ENCODE measurements at regions not wholly inside any gene's neighbourhood (a gene's known extent, or its start where the extent isn't known, plus 50 kb on each side); places are given as distances from the start of the nearest gene placed in this dataset.

- no peak for DNase-seq (ENCODE audit: low read depth in 1 of 2, low spot score in 1 of 2)
Observed at GRCh38 chr9:80946496-80947170, 742.7 kb downstream of the TLE1 start.

- DNase-seq (ENCODE audit: low read depth in 1 of 2, low spot score in 1 of 2): no peak
Observed at GRCh38 chr9:80945436-80945835, 743.9 kb downstream of the TLE1 start.

- DNase-seq (ENCODE audit: low read depth in 1 of 2, low spot score in 1 of 2): no peak
Observed at GRCh38 chr9:80937645-80938044, 751.7 kb downstream of the TLE1 start.

GRCh38 chr9:80934095-80934494 lies 755.3 kb downstream of the TLE1 start:
- no peak for DNase-seq (ENCODE audit: low read depth in 1 of 2, low spot score in 1 of 2)

DNA sequence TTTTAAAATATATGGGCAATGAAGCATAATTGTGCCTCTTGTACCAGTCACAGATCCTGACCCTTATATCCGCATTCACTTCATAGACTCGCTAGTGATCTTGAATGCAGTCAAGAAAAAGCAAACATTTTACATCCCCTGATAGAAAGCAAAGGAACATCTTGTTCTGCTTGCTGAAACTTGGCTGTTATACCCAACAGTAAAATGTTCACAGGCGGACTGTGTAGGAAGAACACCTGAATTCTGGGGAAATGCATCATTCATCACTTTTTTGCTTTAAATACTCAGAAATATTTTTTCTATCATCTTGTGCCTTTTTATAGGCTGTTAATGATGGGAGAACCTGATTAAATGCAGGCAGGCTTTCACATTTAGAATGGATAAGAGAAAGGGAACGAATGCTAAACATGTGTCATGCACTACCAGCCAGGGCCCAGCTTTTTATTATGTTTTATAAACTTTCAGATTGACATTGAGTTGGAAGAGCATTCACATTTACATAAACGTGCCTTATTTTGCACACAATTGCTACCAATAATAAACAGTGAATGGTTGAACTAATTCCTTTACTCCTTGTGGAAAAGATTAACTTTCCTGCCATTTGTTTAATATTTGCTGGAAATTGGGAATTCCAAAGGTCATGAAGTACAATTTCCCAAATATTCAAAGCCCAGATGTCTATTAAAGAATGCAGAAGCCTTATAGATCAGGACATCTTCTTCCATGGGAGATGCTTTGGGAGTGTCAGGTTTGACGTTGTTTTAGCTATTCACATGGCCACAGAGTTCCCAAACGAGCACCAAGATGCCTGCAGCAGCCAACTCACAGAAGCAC lies 756.2 kb downstream of the TLE1 start:
- DNase-seq (ENCODE audit: low read depth in 1 of 2, low spot score in 1 of 2): no peak

GRCh38 chr9:80932181-80932580 lies 757.2 kb downstream of the TLE1 start:
- DNase-seq (ENCODE audit: low read depth in 1 of 2, low spot score in 1 of 2): no peak

- no peak for DNase-seq (ENCODE audit: low read depth in 1 of 2, low spot score in 1 of 2)
Observed at GRCh38 chr9:80931163-80931562, 758.2 kb downstream of the TLE1 start.

DNA sequence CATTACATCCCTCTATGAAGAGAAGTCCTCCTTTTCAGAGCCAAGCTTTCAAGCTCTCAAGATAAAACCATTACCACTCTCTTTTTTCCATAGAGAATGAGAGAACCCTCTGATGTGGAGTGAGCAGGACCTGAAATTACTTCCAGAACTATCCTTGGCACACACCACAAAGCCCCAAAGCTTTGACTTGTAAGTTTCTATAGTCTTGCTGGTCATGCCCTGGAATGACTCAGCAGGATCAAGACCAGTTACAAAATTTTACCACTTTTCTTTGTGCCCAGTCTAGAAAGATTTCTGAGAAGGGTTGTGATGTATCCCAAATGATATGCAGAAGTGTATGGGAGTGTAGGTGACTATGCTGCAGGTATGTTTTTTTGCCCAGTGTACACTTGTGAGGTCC lies 760.6 kb downstream of the TLE1 start:
- no peak for DNase-seq (ENCODE audit: low read depth in 1 of 2, low spot score in 1 of 2)

GRCh38 chr9:80926611-80927010 lies 762.7 kb downstream of the TLE1 start:
- no peak for DNase-seq (ENCODE audit: low read depth in 1 of 2, low spot score in 1 of 2)

DNA sequence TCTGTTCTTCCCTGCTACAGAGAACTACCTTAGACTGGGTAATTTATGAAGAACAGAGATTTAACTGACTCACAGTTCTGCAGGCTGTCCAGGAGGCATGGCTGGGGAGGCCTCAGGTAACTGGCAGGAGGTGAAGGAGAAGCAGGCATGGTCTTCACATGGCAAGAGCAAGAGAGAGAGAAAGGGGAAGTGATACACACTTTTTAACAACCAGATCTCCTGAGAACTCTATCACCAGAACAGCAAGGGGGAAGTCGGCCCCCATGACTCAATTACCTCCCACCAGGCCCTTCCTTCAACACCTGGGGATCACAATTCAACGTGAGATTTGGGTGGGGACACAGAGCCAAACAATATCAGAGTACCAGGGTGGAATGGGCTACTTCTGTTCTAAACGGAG lies 766.8 kb downstream of the TLE1 start:
- no peak for DNase-seq (ENCODE audit: low read depth in 1 of 2, low spot score in 1 of 2)

DNA sequence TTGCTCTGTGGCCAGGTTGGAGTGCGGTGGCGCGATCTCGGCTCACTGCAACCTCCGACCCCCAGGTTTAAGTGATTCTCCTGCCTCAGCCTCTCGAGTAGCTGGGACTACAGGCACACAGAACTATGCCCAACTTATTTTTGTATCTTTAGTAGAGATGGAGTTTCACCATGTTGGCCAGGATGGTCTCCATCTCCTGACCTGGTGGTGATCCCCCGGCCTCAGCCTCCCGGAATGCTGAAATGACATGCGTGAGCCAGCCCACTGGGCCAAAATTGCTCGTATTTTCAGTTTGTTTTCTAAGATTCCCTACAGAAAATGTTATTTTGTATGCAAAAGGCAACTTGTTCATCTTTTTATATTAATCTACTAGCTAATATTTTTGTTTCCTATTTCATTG lies 782.6 kb downstream of the TLE1 start:
- no peak for DNase-seq (ENCODE audit: low read depth in 1 of 2, low spot score in 1 of 2)

- DNase-seq (ENCODE audit: low read depth in 1 of 2, low spot score in 1 of 2): no peak
Observed at GRCh38 chr9:80899208-80899607, 790.1 kb downstream of the TLE1 start.

DNA sequence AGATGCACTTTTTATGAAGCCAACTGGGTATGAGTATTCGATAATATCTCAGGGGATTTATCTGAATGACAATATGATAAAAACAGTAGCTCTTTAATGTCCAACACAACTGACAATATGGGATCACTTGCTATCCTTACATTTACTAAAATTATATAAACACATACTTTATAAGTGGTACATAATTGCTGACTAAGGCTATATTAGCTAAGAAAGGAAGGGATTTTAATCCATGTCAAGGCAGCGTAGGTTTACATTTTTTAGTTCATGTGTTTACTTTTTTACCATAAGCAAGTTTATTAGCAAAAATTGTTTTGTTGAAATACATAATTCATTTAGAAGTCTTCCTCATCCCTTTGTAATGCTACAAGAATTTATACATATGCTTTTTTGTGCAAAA lies 796.2 kb downstream of the TLE1 start:
- DNase-seq (ENCODE audit: low read depth in 1 of 2, low spot score in 1 of 2): no peak

DNA sequence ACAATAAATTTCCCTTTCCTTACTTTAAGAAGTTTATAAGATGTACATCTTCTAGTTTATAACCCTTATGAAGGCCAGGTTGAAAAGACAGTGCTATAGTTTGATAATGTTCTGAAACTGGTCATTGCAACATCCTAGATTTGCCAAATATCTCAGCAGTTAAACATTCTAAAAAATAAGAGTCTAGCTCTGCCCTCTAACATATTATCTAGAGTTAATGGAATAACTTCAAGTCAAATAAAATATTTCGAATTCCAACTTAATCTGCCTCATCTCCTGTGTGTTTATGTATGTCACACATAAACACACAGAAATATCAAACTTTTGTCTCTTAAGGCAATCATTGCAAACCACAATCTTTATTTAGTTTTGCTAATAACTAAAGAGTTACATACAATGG lies 796.6 kb downstream of the TLE1 start:
- no peak for DNase-seq (ENCODE audit: low read depth in 1 of 2, low spot score in 1 of 2)

DNA sequence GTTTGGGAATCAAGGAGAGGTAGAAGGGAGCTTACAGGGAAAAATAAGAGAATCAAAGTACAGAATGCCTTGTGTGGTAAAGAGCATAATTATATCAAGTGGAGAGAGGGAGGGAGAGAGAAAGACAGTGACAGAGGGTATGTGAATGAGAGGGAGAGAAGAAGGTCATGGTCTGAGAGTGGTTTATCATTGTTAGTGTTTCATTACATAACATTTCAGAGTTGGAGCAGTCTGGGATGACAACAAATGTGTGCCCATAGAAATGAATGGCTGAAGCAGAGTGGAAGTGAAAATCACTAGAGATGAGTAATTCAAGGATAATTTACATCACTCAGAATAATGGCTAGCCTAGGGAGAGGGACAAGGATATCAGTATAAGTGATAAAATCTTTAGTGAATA lies 799.2 kb downstream of the TLE1 start:
- no peak for DNase-seq (ENCODE audit: low read depth in 1 of 2, low spot score in 1 of 2)

DNA sequence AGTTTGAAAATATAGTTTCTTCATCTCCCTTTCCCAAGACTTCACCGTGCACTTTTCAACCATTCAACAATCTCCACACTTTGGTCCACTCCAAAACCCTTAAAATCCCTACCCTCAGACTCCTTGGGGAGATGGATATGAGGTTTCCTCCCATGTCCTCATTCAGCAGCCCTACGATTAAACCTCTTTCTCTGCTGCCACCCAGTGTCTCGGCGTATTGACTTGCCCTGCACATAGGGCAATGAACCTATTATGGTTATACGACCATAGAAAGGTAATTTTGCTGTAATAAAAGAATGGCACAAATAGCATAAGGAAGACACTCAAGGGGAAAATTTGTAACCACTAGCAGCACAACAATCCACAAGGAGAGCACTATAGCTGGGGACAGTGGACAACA lies 803.5 kb downstream of the TLE1 start:
- DNase-seq (ENCODE audit: low read depth in 1 of 2, low spot score in 1 of 2): no peak

- no peak for DNase-seq (ENCODE audit: low read depth in 1 of 2, low spot score in 1 of 2)
Observed at GRCh38 chr9:80883826-80884579, 805.3 kb downstream of the TLE1 start.

DNA sequence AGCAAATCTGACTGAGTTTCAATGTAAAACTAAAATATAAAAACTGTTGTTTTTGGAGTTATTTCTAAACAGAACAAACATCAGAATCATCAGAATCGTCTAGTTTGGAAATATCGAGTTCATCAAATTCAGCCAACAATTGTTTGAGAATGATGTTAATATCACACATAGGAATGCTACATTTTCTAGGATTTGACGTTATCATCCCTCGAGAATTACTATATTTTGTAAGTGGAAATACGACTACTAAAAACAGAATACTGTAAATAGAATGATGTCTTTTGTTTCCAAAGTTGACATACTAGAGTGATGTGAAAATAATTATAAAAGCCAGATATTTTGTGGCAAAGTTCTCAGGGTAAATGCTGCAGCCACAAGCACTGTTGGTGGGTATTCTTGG lies 805.9 kb downstream of the TLE1 start:
- DNase-seq (ENCODE audit: low read depth in 1 of 2, low spot score in 1 of 2): no peak

- DNase-seq (ENCODE audit: low read depth in 1 of 2, low spot score in 1 of 2): no peak
Observed at GRCh38 chr9:80881940-80882339, 807.4 kb downstream of the TLE1 start.

- no peak for DNase-seq (ENCODE audit: low read depth in 1 of 2, low spot score in 1 of 2)
Observed at GRCh38 chr9:80881320-80881719, 808.0 kb downstream of the TLE1 start.

DNA sequence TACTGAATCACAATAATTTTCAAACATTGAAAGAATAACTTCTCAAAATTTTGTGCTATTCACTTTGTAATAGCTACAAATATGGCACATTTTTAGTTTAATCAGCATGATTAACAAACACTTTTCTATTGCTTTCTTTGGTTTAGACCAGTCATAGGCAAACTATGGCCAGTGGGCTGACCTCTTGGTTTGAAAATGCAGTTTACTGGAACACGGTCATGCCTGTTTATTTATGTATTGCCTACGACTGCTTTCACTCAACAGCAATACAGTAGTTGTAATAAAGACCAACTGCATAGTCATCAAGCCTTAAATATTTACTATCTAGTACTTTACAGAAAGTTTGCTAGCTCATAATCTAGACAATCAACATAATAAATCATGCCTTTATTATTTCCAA lies 810.8 kb downstream of the TLE1 start:
- DNase-seq (ENCODE audit: low read depth in 1 of 2, low spot score in 1 of 2): no peak

DNA sequence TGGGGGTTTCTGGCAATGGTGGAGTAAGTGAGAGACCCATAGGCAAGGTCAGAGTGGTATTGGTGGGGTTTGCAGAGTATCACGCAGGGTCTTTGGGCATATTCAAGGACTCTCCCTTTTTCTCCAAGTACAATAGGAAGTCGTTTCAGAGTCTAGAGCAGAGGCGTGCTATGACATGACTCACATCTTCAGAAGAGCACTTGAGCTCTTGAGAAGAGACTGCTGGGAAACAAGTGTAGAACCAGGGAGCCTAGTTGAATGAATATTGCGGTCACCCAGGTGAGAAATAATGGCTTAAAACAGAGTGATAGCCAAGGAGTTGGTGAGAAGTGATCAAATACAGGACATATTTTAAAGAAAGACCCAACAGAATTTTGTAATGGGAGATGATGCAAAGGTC lies 813.4 kb downstream of the TLE1 start:
- no peak for DNase-seq (ENCODE audit: low read depth in 1 of 2, low spot score in 1 of 2)
